ENCODE measurements at regions not wholly inside any gene's neighbourhood (a gene's known extent, or its start where the extent isn't known, plus 50 kb on each side); places are given as distances from the start of the nearest gene placed in this dataset.

DNA sequence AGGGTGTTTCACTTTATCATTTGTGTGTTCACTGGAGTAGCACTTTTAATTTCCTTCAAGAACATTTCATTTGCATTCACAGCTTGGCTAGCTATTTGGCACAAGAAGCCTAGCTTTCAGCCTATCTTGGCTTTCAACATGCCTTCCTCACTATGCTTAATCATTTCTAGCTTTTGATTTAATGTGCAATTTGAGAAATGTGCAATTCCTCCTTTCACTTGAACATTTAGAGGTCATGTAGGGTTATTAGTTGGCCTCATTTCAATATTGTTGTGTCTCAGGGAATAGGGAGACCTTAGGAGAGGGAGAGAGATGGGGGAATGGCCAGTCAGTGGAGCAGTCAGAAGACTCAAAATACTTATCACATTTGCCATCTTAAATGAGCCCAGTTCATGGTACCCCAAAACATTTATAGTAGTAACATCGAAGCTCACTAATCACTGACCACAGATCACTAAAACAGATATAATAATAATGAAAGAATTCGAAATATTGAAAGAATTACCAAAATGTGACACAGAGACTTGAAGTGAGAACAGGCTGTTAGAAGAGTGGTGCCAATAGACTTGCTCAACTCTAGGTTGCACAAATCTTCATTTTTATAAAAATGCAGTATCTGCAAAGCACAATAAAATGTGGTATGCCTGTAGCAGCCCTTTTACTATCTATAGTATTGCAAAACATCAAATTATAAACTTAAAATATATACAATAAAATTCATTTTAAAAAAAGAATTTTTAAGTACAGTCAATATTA is 561.2 kb downstream of the METTL4 start:
- DNase-seq (ENCODE audit: low read depth in 3 of 3, low spot score in 1 of 3): no peak

DNA sequence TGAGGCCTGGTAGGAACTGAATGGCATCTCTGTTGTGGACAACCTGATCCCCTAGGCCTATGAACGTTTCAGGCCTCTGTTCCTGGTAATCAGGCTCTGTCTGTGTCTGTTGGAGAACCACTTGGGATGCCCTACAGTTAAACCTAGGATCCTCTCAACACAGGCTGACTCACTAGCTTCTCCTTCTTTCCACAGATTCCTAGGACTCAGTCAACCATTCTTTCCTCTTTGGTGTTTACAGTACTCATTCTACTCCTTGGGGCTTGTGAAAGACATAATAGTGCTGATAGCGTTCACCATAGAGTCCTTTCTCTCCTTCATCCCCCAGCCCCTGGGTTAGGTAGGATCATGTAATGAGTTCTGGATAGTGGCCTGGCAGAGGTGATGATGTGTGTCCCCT is 544.3 kb downstream of the METTL4 start:
- no peak for DNase-seq (ENCODE audit: low read depth in 3 of 3, low spot score in 1 of 3)

DNA sequence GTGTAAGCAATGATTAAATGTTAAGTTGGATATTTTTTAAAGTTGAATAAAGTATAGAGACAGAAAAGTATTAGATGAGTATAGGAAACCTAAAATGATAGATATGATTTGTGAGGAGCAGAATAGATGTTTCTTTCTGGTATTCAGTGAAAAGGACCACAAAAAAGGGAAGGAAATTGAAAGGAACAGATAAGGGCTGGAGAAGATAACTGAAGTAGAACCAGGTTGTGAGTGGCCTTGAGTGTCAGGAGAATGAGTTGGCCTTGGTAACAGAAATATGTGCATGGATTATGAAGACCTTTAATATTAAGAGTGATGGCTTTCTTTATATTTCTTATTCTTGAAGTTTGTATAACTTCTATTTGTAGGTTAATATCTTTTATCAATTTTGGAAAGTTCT is 543.5 kb downstream of the METTL4 start:
- DNase-seq (ENCODE audit: low read depth in 3 of 3, low spot score in 1 of 3): no peak

DNA sequence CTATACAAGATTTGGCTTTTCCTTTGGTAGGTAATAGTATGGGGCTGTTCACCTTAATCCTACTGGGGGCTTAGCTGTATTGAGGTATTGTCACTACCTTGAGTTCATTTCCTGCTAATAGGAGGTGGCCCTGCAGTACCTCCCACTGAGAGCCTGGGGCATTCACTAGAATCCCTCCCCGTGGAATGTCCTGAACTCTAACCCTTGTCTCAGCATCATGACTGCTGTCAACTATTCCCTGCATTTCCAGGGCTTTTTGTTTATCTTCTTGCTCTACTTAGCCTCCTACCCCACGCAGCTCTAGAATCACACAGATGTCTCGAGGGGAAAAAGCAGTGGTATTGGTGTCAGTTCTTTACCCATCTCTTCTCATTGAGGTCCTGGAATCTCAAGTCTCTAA is 542.3 kb downstream of the METTL4 start:
- DNase-seq (ENCODE audit: low read depth in 3 of 3, low spot score in 1 of 3): no peak

DNA sequence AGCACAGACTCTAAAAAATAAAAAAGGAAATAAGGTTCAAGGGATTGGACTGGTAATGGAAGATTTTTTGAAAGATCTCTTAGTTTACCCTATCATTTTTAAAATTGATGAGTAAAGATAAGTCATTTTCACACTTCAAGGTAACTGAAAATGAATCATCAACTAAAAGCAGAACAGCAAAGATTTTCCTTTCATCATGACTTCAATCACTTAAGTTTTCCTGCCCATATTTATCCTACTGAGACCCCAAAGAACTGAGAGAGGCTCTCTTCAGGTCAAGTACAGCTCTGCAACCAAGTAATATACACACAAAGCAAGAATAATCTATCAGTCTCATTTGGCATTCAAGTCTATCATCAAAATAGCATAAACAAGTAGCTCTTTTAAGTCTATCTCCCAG is 540.7 kb downstream of the METTL4 start:
- no peak for DNase-seq (ENCODE audit: low read depth in 3 of 3, low spot score in 1 of 3)

DNA sequence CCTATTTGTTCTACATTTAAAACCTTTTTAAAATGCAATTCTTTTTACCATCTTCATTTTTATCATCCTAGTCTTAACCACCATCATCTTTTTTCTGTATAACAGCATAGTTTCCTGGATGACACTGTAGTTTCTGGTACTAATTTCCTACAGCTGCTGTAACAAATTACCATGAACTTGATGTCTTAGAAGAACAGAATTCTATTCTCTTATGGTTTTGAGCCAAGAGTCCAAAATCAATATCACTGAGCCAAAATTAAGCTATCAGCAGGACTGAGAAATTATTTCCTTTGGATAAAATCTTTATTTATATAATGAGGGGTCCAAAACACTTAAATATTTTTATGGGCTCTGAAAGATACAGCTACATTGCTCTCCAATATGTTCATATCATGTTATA is 539.3 kb downstream of the METTL4 start:
- no peak for DNase-seq (ENCODE audit: low read depth in 3 of 3, low spot score in 1 of 3)

DNA sequence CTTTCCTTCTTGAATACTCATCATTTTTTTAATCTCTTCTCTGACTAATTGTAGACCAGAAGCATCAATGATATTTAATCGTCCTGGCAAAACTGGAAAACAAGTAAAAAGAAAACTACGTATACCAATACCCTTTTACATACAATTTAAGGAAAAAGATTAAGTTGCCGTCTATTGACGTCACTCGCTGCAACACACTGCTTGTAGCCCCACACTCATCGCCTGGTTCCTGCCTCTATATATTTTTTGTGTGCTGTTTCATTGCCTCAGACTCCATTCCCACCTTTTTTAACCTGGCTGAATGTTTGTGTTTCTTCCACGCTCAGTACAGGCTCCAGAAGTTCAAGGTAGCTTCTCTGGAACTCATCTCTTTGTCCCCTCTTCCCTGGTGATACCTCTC is 536.2 kb downstream of the METTL4 start:
- no peak for DNase-seq (ENCODE audit: low read depth in 3 of 3, low spot score in 1 of 3)

DNA sequence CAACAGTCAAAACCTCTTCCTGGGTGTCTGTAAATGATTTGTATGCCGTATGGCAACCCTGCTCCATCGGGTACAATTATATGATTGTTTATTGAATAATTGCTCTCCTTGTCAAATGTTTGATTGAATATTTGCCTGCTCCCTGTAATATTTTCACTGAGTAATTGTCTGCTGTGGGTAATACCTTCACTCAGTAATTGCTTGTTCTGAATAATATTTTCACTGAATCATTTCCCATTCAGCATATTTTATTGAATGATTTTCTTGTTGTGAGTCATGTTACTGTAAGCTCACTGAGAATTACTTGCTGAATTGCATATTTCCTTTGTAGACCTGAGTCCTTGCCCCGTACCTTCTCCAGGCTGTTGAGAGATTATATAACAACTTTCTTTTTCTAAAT is 535.2 kb downstream of the METTL4 start:
- DNase-seq (ENCODE audit: low read depth in 3 of 3, low spot score in 1 of 3): no peak

DNA sequence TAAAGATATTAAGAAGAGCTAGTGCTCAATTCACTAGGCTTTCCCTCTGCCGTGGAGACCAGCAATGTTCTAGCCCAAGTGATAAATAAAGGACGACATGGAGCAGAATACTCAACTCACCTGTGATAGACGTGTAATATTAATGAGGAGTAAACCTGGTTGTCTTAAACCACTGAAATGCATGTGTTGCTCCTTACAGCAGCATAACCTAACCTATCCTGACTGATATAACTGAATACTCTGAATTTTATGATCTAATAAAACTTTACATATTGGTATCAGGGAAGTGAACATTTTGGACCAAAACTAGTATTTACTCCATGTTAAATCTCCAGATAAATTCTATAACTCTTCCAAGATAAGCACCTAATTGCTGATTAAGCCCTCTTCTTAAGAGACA is 531.0 kb downstream of the METTL4 start:
- no peak for DNase-seq (ENCODE audit: low read depth in 3 of 3, low spot score in 1 of 3)

DNA sequence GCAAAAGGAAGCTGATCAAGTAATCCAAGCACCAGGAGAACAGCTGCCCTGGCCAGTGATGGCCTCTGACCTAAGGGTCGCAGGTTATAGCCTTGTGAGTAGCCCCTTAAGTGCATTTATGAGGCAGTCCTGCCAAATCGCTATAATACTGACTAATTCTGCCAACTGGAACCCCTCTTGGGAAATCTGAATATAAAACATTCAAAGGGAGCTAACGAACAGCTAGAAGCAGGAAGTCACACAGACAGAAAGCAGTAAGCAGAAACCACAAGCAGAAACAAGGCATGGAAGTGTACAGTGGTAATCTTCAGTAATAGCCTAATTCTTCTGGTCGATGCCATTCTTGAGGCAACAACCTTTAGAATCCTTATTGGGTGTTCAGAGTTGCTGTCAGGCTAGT is 521.3 kb downstream of the METTL4 start:
- no peak for DNase-seq (ENCODE audit: low read depth in 3 of 3, low spot score in 1 of 3)

DNA sequence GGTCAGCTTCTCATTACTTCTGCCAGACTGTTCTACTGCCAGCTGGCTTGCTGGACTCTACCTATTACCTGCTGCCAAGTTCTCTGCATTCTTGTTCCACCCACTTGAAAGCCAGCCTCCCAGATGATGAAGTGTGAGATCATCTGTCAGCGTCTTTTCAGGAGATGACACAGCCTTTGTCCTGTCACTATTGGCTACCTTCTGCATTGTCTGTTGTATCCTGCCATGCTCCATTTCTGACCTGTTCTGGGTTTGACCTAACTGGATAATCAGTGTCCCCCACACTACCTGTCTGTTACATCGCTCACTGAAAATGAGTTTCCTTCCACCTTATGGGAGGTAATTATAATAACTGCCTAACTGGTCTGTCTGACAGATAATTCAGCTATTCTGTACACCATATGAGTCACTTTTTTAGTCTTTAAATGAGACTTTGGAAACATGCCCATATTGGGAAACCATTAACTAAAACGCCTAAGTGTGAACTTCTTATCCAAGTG is 520.6 kb downstream of the METTL4 start:
- DNase-seq (ENCODE audit: low read depth in 3 of 3, low spot score in 1 of 3): no peak

DNA sequence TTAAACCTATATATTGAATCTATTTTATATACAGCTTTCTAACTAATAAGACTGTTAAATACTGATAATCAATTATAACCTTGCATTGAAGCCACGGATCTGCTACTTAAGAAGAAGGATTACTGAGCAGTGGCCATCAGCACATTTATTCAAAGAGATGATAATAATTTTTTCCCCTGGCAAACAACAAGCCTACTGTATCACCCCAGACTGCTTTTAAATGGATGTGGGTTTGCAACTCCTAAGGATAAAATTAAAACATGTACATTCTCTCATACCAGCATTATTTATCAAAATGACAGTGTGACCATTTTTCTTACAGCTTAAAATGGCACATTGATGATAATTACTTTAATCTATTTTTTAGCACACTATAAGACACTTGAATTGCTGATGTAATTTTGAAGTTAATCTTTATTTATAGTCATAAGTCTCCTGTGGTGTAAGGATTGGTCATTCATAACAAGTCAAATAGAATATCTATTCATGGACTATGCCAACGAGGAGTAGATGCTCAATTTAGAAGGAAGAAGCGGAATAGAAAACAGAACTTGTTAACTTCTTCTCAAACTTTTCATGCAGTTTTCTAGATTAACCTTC is 517.7 kb downstream of the METTL4 start:
- DNase-seq (ENCODE audit: low read depth in 3 of 3, low spot score in 1 of 3): no peak

DNA sequence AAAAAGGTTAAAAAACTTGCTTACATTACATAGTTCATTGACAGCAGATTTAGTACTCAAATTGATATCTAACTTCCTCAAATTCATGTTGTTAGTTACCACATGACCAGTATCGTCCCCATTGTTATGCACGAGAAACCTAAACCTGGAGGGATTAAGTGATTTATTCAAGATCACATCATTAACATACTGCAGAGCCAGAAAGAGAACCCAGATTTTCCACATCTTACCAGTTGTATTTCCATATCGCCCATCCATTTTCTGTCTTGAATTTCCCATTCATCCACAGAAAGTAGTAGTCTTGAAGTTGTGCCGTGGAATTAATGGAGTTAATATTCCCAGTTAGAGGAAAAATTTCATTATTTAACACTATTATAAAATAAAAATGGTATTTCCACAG is 512.0 kb downstream of the METTL4 start:
- no peak for DNase-seq (ENCODE audit: low read depth in 3 of 3, low spot score in 1 of 3)

DNA sequence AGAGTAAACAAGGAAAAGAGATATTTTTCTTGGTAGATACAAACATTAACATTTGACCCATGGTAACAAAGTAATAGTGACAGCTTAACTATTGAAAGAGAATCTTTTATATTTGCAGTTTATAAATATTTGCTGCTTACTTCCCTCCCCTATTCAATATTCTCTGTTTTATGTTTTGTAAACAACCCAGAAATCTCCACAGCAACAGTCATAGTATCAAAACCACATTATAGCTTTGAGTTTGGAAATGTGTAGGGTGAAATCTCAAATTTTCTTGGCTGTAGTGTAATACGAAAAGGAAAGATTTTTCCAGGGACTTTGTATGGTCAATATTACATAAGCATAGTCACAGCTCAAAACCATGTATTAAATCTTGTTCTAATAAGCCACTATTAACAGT is 511.2 kb downstream of the METTL4 start:
- no peak for DNase-seq (ENCODE audit: low read depth in 3 of 3, low spot score in 1 of 3)

DNA sequence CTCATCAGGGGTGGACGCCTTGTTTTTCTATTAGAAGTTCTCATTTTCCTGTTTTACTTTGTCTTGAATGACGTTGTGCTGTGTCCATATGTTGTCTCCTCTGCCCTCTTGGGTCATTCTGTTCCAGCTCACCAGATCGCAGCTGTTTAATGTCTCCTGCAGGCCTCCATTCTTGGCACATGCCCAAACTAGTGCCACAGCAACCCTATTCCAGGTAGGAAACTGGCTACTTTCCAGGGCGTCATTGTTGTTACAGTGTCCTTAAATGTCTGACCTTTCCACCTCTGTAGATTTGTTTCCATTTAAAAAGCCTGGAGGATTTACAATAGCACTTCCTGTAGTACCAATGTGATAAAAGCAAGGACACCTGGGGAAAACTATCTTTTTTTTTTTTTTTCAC is 500.7 kb downstream of the METTL4 start:
- no peak for DNase-seq (ENCODE audit: low read depth in 3 of 3, low spot score in 1 of 3)

DNA sequence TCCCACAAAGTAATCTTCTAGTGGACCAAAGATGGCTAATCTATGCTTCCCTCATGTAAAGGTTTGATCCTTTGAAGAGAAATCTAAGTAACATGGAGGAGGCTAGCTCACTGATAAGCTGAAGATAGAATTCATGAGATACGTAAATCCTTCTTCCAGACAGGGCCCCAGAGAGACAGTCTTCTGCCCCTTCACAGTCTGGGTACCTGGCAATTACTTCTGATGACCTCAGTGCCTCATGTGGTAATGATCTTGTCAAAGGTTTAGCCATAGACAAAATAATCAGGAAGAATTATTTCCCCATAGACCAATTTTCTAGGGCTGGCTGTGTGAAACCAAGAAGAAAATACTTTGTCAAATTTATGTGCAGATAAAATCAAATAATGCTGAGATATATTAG is 495.8 kb downstream of the METTL4 start:
- no peak for DNase-seq (ENCODE audit: low read depth in 3 of 3, low spot score in 1 of 3)

DNA sequence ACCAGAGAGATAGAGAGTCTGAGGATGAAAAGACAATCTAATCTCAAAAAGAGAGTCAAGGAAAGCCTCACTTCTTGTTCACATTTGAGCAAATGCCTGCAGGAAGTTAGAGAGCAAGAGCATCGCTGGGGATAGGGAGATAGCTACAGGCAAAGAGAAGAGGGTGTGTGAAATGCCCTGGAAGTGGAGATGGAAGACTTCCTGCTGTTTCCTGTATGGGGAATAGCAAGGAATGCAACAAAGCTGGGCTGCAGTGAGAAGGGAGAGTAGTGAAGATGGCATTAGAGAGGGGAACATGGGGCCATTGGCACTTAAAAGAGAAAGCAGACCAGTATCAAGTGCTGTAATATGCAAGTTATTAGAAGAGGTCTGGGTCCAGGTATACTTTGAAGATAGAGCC is 488.6 kb downstream of the METTL4 start:
- DNase-seq (ENCODE audit: low read depth in 3 of 3, low spot score in 1 of 3): no peak

DNA sequence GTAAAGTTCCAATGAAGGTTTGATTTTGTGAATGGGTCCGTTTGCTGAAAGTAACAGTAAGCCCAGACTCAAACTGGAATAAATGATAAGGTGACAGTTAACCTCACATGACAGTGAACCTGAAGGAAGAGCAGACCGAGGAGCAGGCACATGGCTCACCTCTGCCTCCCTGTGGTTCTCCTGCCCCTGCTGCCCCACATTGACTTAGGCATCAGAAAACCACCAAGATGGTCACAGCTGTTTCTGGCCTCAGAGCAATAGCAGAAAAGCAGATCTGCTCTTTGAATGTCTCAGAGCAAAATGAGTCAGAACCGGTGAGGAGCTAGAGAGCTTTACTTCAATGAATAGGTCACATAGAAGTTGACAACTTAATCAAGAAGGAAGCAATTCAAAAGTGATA is 487.6 kb downstream of the METTL4 start:
- DNase-seq (ENCODE audit: low read depth in 3 of 3, low spot score in 1 of 3): no peak

DNA sequence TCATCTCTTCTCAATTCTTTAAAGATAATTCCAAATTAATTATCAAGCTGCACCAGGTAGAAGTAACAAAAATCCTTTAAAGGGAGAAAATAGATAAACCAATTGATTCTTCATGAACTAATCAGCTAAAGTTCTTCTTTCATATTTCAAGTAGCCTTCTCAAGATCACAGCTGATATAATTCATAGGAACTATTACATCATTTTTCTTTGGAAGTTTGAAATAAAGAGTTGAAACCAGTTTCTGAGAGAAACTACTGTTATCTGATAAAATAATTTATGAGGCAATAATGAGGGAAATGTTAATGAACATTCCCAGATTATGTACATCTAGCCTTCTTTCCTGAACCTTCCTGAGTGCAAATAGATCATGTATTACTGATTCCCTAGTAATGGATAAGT is 484.9 kb downstream of the METTL4 start:
- DNase-seq (ENCODE audit: low read depth in 3 of 3, low spot score in 1 of 3): no peak

DNA sequence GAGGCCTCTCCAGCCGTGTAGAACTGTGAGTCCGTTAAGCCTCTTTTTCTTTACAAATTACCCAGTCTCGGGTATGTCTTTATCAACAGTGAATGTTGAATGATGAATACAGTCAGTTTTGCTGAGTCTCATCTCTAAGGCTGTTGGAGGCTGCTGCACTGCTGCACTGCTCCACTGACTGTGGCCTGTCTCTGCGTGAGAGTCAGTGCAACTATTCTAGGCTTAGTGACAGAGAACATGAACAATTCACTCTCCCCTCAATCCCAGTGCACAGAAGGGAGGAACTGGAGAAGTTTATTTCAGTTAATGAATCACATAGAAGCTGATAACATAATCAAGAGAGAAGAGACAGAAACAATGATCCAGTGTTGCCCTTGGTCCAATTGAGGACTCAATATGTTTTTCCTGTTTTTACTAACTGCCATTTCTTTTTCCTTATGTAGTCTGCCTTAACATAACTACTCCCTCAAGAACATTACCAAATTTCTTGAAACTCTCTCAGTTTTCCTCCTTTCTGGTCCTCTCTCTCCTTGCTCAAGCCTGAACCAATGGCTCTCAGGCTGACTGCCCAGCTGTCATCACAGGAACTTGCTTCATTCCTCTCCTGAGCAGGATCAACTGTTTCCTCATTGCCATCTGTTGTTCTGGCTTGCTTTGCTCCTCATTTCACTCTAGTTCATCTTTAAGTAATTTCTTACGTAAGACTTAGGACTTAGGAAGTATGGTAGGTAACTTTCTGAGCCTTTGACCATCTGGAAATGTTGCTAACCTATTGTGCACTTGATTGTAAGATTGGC is 483.2 kb downstream of the METTL4 start:
- no peak for DNase-seq (ENCODE audit: low read depth in 3 of 3, low spot score in 1 of 3)

DNA sequence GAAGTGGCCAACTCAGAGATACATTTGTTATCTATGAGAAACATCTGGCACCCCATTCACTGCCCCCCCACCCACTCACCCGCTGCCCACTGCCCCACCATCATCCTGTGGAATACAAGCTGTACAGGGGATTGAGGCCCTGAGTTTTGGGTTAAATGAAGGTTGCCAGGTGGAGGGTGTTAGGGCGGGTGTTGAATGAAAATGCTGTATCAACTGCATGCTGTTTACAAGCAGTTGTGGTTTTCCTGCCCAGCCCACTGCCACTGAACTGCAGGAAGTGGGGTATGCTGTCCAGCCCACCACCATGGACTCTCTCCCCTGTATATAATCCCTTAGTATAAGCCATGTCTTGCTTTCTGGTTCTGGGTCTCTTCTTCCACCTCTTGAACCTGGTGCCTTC is 481.9 kb downstream of the METTL4 start:
- DNase-seq (ENCODE audit: low read depth in 3 of 3, low spot score in 1 of 3): no peak

DNA sequence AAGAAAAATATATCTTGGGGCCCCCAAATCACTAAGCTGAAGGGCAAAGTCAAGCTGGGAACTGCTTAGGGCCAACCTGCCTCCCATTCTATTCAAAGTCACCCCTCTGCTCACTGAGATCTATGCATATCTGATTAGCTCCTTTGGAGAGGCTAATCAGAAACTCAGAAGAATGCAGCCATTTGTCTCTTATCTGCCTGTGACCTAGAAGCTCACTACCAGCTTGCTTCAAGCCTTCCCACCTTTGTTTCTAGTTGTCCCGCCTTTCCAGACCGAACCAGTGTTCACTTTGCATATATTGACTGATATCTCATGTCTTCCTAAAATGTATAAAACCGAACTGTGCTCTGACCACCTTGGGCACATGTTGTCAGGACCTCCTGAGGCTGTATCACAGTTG is 479.4 kb downstream of the METTL4 start:
- no peak for DNase-seq (ENCODE audit: low read depth in 3 of 3, low spot score in 1 of 3)
